Progenitor cell of endocrine pancreas (in vitro differentiated cells): ENCODE measurements at regions not wholly inside any gene's neighbourhood (a gene's known extent, or its start where the extent isn't known, plus 50 kb on each side); places are given as distances from the start of the nearest gene placed in this dataset.

Experiments used
- DNase-seq: peaks from one replicate; pipeline ENCODE4 v3.0.0; 2021; ENCODE audit warnings: low spot score; ENCODE audit not compliant: unreplicated experiment
- H3K27ac Mint-ChIP-seq: 2 replicates; pipeline ENCODE4 v1.8.0; 2021; ENCODE audit warnings: mild to moderate bottlenecking, moderate library complexity, mixed read lengths
- H3K27me3 Mint-ChIP-seq: 2 replicates; pipeline ENCODE4 v1.8.0; 2021; ENCODE audit warnings: mixed read lengths
- H3K36me3 Mint-ChIP-seq: 2 replicates; pipeline ENCODE4 v1.8.0; 2022; ENCODE audit warnings: mixed read lengths; ENCODE audit not compliant: insufficient read depth
- H3K4me1 Mint-ChIP-seq: 2 replicates; pipeline ENCODE4 v1.8.0; 2021; ENCODE audit warnings: low read depth, mixed read lengths
- H3K4me3 Mint-ChIP-seq: 2 replicates; pipeline ENCODE4 v1.8.0; 2021; ENCODE audit warnings: low read depth, mild to moderate bottlenecking, moderate library complexity, mixed read lengths
- H3K9me3 Mint-ChIP-seq: 2 replicates; pipeline ENCODE4 v1.8.0; 2021; ENCODE audit warnings: low read depth, mixed read lengths
- TF ChIP-seq, protein P1 (sequence below): fragments of 200-600 bp; sonication (generic); IDR thresholded peaks from one replicate; pipeline ENCODE4 v1.5.0; 2021; ENCODE audit warnings: antibody characterized with exemption, mild to moderate bottlenecking; ENCODE audit not compliant: unreplicated experiment

DNA sequence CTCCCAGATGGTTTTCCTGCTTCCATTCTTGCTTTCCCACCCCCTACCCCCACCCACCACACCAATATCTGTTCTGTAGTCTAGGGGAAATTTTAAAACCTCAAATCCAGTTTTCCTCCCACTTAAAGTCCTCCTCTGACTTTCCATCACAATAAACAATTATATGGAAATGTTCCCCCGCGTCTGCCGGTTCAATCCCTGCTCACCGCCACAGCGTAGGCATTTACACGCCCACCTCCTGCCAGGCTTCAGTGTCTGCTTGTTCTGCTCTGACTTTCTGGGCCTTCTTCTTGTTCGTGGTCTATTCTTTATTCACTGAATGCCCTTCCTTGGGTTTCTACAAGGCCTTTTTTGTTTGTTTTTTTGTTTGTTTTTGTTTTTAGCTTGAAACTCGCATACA is 633.0 kb upstream of the MKI67 start:
- TF ChIP-seq, protein P1, sequence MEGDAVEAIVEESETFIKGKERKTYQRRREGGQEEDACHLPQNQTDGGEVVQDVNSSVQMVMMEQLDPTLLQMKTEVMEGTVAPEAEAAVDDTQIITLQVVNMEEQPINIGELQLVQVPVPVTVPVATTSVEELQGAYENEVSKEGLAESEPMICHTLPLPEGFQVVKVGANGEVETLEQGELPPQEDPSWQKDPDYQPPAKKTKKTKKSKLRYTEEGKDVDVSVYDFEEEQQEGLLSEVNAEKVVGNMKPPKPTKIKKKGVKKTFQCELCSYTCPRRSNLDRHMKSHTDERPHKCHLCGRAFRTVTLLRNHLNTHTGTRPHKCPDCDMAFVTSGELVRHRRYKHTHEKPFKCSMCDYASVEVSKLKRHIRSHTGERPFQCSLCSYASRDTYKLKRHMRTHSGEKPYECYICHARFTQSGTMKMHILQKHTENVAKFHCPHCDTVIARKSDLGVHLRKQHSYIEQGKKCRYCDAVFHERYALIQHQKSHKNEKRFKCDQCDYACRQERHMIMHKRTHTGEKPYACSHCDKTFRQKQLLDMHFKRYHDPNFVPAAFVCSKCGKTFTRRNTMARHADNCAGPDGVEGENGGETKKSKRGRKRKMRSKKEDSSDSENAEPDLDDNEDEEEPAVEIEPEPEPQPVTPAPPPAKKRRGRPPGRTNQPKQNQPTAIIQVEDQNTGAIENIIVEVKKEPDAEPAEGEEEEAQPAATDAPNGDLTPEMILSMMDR = no peak
- H3K4me3 Mint-ChIP-seq = no peak overlapping the region
- H3K27ac Mint-ChIP-seq = no peak overlapping the region
- H3K36me3 Mint-ChIP-seq = no peaks in the 10 kb centered on the region
- H3K4me1 Mint-ChIP-seq = no peaks in the 10 kb centered on the region
- DNase-seq = no peak
- H3K9me3 Mint-ChIP-seq = no peaks in the 10 kb centered on the region
- peaks cover 12% of the 10 kb centered on the region for H3K27me3 Mint-ChIP-seq

DNA sequence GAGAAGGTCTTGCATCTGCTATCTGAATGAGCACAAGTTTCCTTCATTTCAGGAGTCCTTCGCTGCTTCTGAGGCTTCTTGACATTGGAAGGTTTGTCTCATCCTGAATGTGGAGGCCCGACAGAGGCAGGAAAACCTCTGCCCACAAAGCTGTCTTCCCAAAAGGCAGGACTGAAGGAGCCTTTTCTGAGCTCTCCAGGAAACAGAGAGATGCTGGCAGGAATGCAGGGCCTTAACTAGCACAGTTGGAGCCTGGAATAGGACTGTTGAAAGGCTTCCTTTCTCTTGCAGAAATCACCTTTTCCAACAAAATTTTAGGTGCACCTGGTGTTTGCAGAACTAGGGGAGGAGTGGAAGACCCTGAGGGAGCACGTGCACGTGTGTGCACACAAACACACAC is 637.4 kb upstream of the MKI67 start:
- Mint-ChIP-seq H3K9me3 (no peaks in the 10 kb centered on the region), H3K36me3 (no peaks in the 10 kb centered on the region), H3K4me3 (no peak overlapping the region), H3K27me3 (peaks cover 14% of the 10 kb centered on the region), H3K4me1 (no peaks in the 10 kb centered on the region), H3K27ac (no peak overlapping the region)
- TF ChIP-seq, protein P1 = no peak
- no peak for DNase-seq

DNA sequence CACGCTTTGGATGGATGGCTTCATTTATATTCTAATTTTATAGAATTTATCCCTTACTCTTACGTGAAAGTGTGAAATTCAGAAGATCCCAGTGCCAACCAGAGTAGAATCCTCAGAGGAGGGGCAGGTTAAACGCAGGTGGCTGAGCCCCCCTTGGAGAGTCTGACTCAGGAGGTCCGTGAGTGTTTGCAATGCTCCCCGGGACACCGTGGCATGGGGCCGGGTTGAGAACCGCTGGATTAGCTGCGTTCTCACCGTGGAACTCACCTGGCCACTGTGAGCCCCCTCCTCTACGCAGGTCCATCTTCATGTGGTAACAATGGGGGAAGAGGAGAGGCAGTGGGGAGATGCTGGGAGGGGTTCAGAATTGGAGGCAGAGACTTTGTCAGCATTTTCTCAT is 638.0 kb upstream of the MKI67 start:
- Mint-ChIP-seq H3K9me3 (no peaks in the 10 kb centered on the region), H3K27ac (no peak overlapping the region), H3K4me3 (no peak overlapping the region), H3K27me3 (peaks cover 14% of the 10 kb centered on the region), H3K36me3 (no peaks in the 10 kb centered on the region), H3K4me1 (no peaks in the 10 kb centered on the region)
- TF ChIP-seq, protein P1 = no peak
- DNase-seq = no peak

DNA sequence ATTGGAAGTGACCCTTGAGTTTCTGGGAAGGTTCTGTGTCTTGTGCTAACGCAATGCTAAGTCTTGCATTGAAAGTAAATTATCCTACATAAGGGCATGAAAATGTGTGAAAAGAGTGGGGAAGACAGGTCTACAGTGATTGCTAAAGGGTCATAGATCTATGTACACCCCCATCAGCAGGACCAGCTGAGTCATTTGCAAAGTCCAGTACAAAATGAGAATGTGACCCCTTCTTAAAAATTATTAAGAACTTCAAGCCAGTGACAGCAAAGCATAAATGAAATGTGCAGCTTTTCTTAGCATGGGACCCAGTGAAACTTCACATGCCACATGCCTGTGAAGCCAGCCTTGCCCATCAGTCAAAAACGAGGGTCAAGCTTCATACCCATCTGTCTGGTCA is 640.7 kb upstream of the MKI67 start:
- Mint-ChIP-seq H3K27ac (no peak overlapping the region), H3K36me3 (no peaks in the 10 kb centered on the region), H3K9me3 (no peaks in the 10 kb centered on the region), H3K4me3 (no peak overlapping the region), H3K4me1 (no peaks in the 10 kb centered on the region), H3K27me3 (peaks cover 13% of the 10 kb centered on the region)
- TF ChIP-seq, protein P1 = no peak
- no peak for DNase-seq

DNA sequence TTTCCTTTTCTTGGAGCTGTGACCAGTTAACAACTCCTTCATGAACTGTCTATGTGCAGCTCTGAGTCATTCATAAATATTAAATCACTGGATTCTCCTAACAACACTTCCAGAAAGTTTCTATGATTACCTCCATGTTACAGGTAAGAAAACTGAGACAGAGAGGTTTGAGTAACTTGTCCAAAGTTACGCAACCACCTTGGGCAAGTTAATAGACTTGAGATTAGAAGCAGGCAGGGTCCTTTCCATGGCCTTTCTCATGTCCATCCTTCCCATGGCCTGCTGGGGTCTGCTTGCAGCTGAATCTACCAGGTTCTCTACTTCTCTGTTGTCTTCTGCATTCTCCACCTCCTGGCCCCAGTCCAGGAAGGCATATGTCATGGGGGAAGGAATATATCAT is 648.8 kb upstream of the MKI67 start:
- H3K36me3 Mint-ChIP-seq = peaks cover 1% of the 10 kb centered on the region
- TF ChIP-seq, protein P1 = no peak

More for the DNA sequence above, 648.8 kb upstream of the MKI67 start:
- H3K4me3 Mint-ChIP-seq = no peak overlapping the region
- H3K27ac Mint-ChIP-seq = no peak overlapping the region
- peaks cover 13% of the 10 kb centered on the region for H3K9me3 Mint-ChIP-seq
- H3K4me1 Mint-ChIP-seq = peaks cover 3% of the 10 kb centered on the region
- DNase-seq = no peak
- peaks cover 11% of the 10 kb centered on the region for H3K27me3 Mint-ChIP-seq
